CD14-positive monocyte (primary cell): ENCODE measurements at regions not wholly inside any gene's neighbourhood (a gene's known extent, or its start where the extent isn't known, plus 50 kb on each side); places are given as distances from the start of the nearest gene placed in this dataset.
A peak's percentile ranks its signal among the peaks of the same experiment; 100 is the strongest.

Experiments used
- DNase-seq, 3 donors: peaks; one replicate each; pipeline ENCODE4 v3.0.0-alpha.2; 2011 to 2022
- H2AFZ ChIP-seq: 2 replicates; pipeline ENCODE4 v1.6.0; 2012; ENCODE audit warnings: mild to moderate bottlenecking, low read depth, low read length, inconsistent platforms; ENCODE audit not compliant: insufficient read depth, poor library complexity, severe bottlenecking
- H3K27ac ChIP-seq, 2 donors: 1 replicate in 1 of 2; 2 replicates in 1 of 2; pipeline ENCODE4 v1.5.1; 2012 to 2013; ENCODE audit warnings: low read length in 2 of 2, control low read depth in 1 of 2, inconsistent platforms in 1 of 2, low read depth in 1 of 2, mild to moderate bottlenecking in 1 of 2
- H3K27me3 ChIP-seq, 2 donors: one replicate each; pipeline versions ENCODE4 v1.6.0 to v1.6.1; 2011 to 2013; ENCODE audit warnings: low read length in 2 of 2; ENCODE audit not compliant: control insufficient read depth in 2 of 2, insufficient read depth in 2 of 2
- H3K36me3 ChIP-seq, 2 donors: replicated peaks in 1 of 2; 1 replicate in 1 of 2; 2 replicates in 1 of 2; pipeline versions ENCODE4 v1.5.1 to v1.6.1; 2012 to 2013; ENCODE audit warnings: low read length in 2 of 2, control low read depth in 1 of 2, inconsistent platforms in 1 of 2, mild to moderate bottlenecking in 1 of 2; ENCODE audit not compliant: insufficient read depth in 2 of 2, control insufficient read depth in 1 of 2
- H3K4me1 ChIP-seq, 2 donors: 1 replicate in 1 of 2; 2 replicates in 1 of 2; pipeline versions ENCODE4 v1.5.1 to v1.6.1; 2012 to 2013; ENCODE audit warnings: low read length in 2 of 2, control low read depth in 1 of 2, inconsistent platforms in 1 of 2, mild to moderate bottlenecking in 1 of 2, moderate library complexity in 1 of 2; ENCODE audit not compliant: insufficient read depth in 2 of 2, control insufficient read depth in 1 of 2
- H3K4me2 ChIP-seq: replicated peaks from 2 replicates; pipeline ENCODE3; 2012; ENCODE audit warnings: low read length, moderate library complexity, mild to moderate bottlenecking; ENCODE audit not compliant: poor library complexity, severe bottlenecking; ENCODE audit errors: extremely low read depth
- H3K4me3 ChIP-seq, 3 experiments: fragments of 200-600 bp in 1 of 3; sonication (generic) in 1 of 3; replicated peaks in 1 of 3; 1 replicate in 2 of 3; 2 replicates in 1 of 3; pipeline ENCODE4 v1.5.1; 2011 to 2013; ENCODE audit warnings: low read length in 3 of 3, mild to moderate bottlenecking in 3 of 3, control low read depth in 2 of 3, low read depth in 2 of 3, inconsistent platforms in 1 of 3, moderate library complexity in 1 of 3
- H3K79me2 ChIP-seq: 2 replicates; pipeline ENCODE4 v1.6.0; 2012; ENCODE audit warnings: mild to moderate bottlenecking, control low read depth, inconsistent platforms, low read length, moderate library complexity; ENCODE audit not compliant: insufficient read depth
- H3K9ac ChIP-seq: 2 replicates; pipeline ENCODE4 v1.6.0; 2017; ENCODE audit warnings: low read length, mild to moderate bottlenecking; ENCODE audit not compliant: insufficient read depth, poor library complexity, severe bottlenecking
- H3K9me3 ChIP-seq, 2 donors: replicated peaks in 1 of 2; 1 replicate in 1 of 2; 2 replicates in 1 of 2; pipeline versions ENCODE4 v1.5.1 to v1.6.1; 2012 to 2013; ENCODE audit warnings: low read length in 2 of 2, control low read depth in 1 of 2; ENCODE audit not compliant: control insufficient read depth in 1 of 2, insufficient read depth in 1 of 2
- H4K20me1 ChIP-seq: 2 replicates; pipeline ENCODE4 v1.6.0; 2012; ENCODE audit warnings: mild to moderate bottlenecking, low read length, control low read depth, moderate library complexity; ENCODE audit not compliant: insufficient read depth
- H3K27ac Mint-ChIP-seq, 7 donors: one replicate each; pipeline ENCODE4 v1.8.0; 2020; ENCODE audit warnings: mild to moderate bottlenecking in 7 of 7, mixed read lengths in 7 of 7, moderate library complexity in 6 of 7, inconsistent platforms in 2 of 7
- H3K27me3 Mint-ChIP-seq, 3 donors: one replicate each; pipeline ENCODE4 v1.8.0; 2021 to 2022; ENCODE audit warnings: low read depth in 3 of 3, mild to moderate bottlenecking in 3 of 3, mixed read lengths in 3 of 3, moderate library complexity in 3 of 3, inconsistent platforms in 1 of 3
- H3K36me3 Mint-ChIP-seq, 2 donors: one replicate each; pipeline ENCODE4 v1.8.0; 2020; ENCODE audit warnings: mixed read lengths in 2 of 2, inconsistent platforms in 1 of 2, mild to moderate bottlenecking in 1 of 2
- H3K4me1 Mint-ChIP-seq: one replicate; pipeline ENCODE4 v1.8.0; 2020; ENCODE audit warnings: mild to moderate bottlenecking, mixed read lengths
- H3K4me3 Mint-ChIP-seq, 2 donors: one replicate each; pipeline ENCODE4 v1.8.0; 2020; ENCODE audit warnings: mild to moderate bottlenecking in 2 of 2, mixed read lengths in 2 of 2, moderate library complexity in 1 of 2
- H3K9me3 Mint-ChIP-seq, 7 donors: one replicate each; pipeline ENCODE4 v1.8.0; 2020 to 2022; ENCODE audit warnings: mixed read lengths in 7 of 7, mild to moderate bottlenecking in 6 of 7, moderate library complexity in 6 of 7, inconsistent platforms in 2 of 7
- WGBS: methylation state at CpG from one replicate; pipeline ENCODE4 v1.1.5; 2013; ENCODE audit warnings: missing lambda C conversion rate; ENCODE audit not compliant: insufficient coverage; 5-methylcytosine and 5-hydroxymethylcytosine counted together
- intact Hi-C, 2 donors: fragments of 100-400 bp; cut with micrococcal nuclease; formaldehyde crosslinking; loops; one replicate each; pipeline versions ENCODE4 v1.15.0 to v1.15.1; 2023
- TF ChIP-seq, protein P1 (sequence below): fragments of 200-600 bp; IDR thresholded peaks from one replicate; pipeline ENCODE4 v1.8.0; 2022; ENCODE audit warnings: antibody characterized with exemption, mild to moderate bottlenecking

DNA sequence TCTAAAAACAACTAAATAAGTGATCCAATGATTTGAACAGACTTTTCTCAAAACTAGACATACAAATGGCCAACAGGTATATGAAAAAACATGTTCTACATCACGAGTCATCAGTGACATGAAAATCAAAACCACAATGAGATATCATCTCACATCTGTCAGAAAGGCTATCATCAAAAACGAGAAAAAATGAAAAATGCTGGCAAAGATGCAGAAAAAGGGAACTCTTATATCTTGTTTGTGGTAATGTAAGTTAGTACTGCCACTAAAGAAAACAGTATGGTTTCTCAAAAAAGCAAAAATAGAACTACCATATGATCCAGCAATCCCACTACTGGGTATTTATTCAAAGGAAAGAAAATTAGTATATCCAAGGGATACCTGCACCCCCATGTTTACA lies 152.9 kb upstream of the FOXN2 start:
- H3K4me2 ChIP-seq = no peak overlapping the region
- intact Hi-C loops = no loop called here
- H4K20me1 ChIP-seq = no peaks in the 10 kb centered on the region
- no peaks in the 10 kb centered on the region for H3K27me3 ChIP-seq
- H2AFZ ChIP-seq = no peak overlapping the region
- Mint-ChIP-seq H3K4me1 (peaks cover 50% of the 10 kb centered on the region), H3K27me3 (no peaks in the 10 kb centered on the region), H3K36me3 (peaks cover 0 to 14% of the 10 kb centered on the region in 2 donors), H3K9me3 (peaks cover 13 to 23% (median 20%) of the 10 kb centered on the region in 7 donors), H3K4me3 (no peak overlapping the region), H3K27ac (peak overlapping the region in 4 of 7 donors; percentile 14 to 71 (median 42))
- no peak for DNase-seq
- TF ChIP-seq, protein P1, sequence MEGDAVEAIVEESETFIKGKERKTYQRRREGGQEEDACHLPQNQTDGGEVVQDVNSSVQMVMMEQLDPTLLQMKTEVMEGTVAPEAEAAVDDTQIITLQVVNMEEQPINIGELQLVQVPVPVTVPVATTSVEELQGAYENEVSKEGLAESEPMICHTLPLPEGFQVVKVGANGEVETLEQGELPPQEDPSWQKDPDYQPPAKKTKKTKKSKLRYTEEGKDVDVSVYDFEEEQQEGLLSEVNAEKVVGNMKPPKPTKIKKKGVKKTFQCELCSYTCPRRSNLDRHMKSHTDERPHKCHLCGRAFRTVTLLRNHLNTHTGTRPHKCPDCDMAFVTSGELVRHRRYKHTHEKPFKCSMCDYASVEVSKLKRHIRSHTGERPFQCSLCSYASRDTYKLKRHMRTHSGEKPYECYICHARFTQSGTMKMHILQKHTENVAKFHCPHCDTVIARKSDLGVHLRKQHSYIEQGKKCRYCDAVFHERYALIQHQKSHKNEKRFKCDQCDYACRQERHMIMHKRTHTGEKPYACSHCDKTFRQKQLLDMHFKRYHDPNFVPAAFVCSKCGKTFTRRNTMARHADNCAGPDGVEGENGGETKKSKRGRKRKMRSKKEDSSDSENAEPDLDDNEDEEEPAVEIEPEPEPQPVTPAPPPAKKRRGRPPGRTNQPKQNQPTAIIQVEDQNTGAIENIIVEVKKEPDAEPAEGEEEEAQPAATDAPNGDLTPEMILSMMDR = no peak
- 0% methylated on average over 1 of the region's 2 CpGs for WGBS
- H3K4me1 ChIP-seq = peaks cover 39 to 54% of the 10 kb centered on the region in 2 donors
- H3K9me3 ChIP-seq = peaks cover under 1 to 16% of the 10 kb centered on the region in 2 donors
- H3K36me3 ChIP-seq = no peaks in the 10 kb centered on the region
- H3K79me2 ChIP-seq = no peaks in the 10 kb centered on the region
- no peak overlapping the region for H3K9ac ChIP-seq
- H3K27ac ChIP-seq = peak overlapping the region in 1 of 2 donors; percentile 46
- no peak overlapping the region for H3K4me3 ChIP-seq

DNA sequence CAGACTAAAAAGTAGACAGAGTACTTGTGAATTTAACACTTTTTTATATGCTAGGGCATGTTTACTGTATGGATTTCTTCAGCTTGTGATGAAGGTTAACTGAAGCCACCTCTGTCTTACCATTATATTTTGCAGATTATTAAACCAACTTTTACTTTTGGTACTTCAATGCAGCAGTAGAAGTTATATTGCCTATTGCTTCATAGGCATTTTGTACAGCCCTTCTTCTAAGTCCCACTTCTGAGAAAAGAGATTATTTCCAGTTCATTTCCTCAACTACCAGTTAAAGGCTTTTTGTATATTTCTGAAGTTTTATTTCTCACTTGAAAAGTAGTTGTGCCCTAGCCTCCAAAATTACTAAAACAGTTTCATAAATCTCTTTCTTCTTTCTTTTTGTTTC lies 151.7 kb upstream of the FOXN2 start:
- Mint-ChIP-seq H3K27ac (peak overlapping the region in 2 of 7 donors; percentile 39 to 54), H3K36me3 (peaks cover 0 to 7% of the 10 kb centered on the region in 2 donors), H3K4me1 (peaks cover 50% of the 10 kb centered on the region), H3K4me3 (no peak overlapping the region), H3K27me3 (no peaks in the 10 kb centered on the region), H3K9me3 (peaks cover 4 to 18% (median 13%) of the 10 kb centered on the region in 7 donors)
- no peaks in the 10 kb centered on the region for H3K36me3 ChIP-seq
- peak overlapping the region in 1 of 3 experiments; percentile 9 for H3K4me3 ChIP-seq
- intact Hi-C loops = no loop called here
- H2AFZ ChIP-seq = peak overlapping the region; percentile 14
- TF ChIP-seq, protein P1 = no peak
- peak overlapping the region in 1 of 2 donors; percentile 46 for H3K27ac ChIP-seq
- no peak for DNase-seq
- H4K20me1 ChIP-seq = no peaks in the 10 kb centered on the region
- peaks cover 39 to 54% of the 10 kb centered on the region in 2 donors for H3K4me1 ChIP-seq
- no peak overlapping the region for H3K9ac ChIP-seq
- peaks cover 0 to 5% of the 10 kb centered on the region in 2 donors for H3K9me3 ChIP-seq
- no peaks in the 10 kb centered on the region for H3K79me2 ChIP-seq
- H3K27me3 ChIP-seq = no peaks in the 10 kb centered on the region
- H3K4me2 ChIP-seq = no peak overlapping the region
